ENCODE measurements at regions not wholly inside any gene's neighbourhood (a gene's known extent, or its start where the extent isn't known, plus 50 kb on each side); places are given as distances from the start of the nearest gene placed in this dataset.

DNA sequence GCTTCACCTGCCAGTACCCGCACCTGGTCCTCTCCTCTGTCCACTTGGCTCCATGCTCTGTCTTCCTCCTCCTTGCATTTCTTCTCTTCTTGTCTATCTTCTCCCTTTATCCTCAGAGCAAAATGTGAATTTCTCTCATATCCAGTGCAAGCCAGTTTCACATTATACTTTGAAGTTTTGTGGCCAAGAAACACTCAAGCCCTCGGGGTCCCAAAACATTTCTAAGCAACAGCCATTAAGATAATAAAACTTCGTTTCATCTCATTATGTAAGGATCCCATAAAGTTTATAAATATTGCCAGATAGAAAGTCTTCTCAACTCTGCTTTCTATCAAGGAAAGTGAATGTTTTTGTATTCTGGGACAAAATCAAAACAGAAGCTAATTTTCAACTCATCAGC lies 178.8 kb downstream of the SNX18 start:
- ATAC-seq (no peak), DNase-seq (no peak)
- TF ChIP-seq, protein P1, sequence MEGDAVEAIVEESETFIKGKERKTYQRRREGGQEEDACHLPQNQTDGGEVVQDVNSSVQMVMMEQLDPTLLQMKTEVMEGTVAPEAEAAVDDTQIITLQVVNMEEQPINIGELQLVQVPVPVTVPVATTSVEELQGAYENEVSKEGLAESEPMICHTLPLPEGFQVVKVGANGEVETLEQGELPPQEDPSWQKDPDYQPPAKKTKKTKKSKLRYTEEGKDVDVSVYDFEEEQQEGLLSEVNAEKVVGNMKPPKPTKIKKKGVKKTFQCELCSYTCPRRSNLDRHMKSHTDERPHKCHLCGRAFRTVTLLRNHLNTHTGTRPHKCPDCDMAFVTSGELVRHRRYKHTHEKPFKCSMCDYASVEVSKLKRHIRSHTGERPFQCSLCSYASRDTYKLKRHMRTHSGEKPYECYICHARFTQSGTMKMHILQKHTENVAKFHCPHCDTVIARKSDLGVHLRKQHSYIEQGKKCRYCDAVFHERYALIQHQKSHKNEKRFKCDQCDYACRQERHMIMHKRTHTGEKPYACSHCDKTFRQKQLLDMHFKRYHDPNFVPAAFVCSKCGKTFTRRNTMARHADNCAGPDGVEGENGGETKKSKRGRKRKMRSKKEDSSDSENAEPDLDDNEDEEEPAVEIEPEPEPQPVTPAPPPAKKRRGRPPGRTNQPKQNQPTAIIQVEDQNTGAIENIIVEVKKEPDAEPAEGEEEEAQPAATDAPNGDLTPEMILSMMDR (IDR thresholded peaks at IDR 0.05): no peak
- intact Hi-C loops (cut with micrococcal nuclease): no loop called here
- Histone ChIP-seq H3K27me3 (ENCODE audit: control insufficient read depth, insufficient read depth, low read length) (no peaks in the 10 kb centered on the region), H3K4me3 (ENCODE audit: low read length) (no peak overlapping the region), H3K27ac (ENCODE audit: low read length) (no peak overlapping the region), H3K4me1 (ENCODE audit: control insufficient read depth, insufficient read depth, low read length) (no peaks in the 10 kb centered on the region), H3K9me3 (ENCODE audit: control insufficient read depth, insufficient read depth, low read length) (no peaks in the 10 kb centered on the region), H3K36me3 (ENCODE audit: control insufficient read depth, insufficient read depth, low read length) (no peaks in the 10 kb centered on the region)
- 85% methylated on average over 2 of the region's 3 CpGs for WGBS (ENCODE audit: insufficient coverage)
- Mint-ChIP-seq H3K4me1 (peaks cover 2 to 19% of the 10 kb centered on the region in 2 donors), H3K4me3 (no peak overlapping the region), H3K9me3 (no peaks in the 10 kb centered on the region), H3K27me3 (ENCODE audit: low read depth in 2 of 2) (peaks cover 0 to 2% of the 10 kb centered on the region in 2 donors), H3K36me3 (no peaks in the 10 kb centered on the region), H3K27ac (no peak overlapping the region)

DNA sequence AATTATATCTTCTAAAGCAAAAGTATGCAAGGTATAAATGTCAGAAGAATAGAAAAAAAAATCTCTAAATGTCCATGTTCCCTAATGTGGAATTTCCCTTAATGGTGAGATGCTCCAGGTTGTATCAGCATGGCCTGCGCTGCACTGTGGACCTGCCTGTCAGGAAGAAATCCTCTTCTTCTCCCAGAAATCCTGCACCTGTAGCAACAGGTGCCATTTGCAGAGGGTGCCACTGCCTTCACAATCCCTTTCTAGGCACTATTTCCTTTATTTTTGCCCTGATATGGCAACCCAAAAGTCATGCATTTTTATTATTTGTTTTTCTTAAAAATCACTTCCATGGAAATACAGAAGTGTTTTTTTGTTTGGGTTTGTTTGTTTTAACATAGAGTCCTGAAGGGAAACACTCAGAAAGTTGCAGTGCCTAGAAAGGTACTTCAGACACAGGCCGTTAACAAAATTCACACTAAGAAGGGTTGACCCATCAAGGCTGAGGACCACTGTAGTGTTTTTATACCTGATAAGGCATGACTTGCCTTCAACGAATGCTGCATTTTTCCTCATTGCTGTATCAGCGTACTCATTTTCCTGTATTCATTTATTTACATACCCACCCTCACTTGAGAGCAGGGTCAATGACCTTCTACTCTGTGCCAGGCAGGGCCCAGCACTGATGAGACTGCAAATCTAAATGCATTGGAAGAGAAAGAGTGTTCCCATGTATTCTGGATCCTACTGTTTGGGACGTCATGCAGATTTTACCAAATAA lies 177.8 kb downstream of the SNX18 start:
- Histone ChIP-seq H3K4me1 (ENCODE audit: control insufficient read depth, insufficient read depth, low read length) (no peaks in the 10 kb centered on the region), H3K27ac (ENCODE audit: low read length) (no peak overlapping the region), H3K27me3 (ENCODE audit: control insufficient read depth, insufficient read depth, low read length) (no peaks in the 10 kb centered on the region), H3K9me3 (ENCODE audit: control insufficient read depth, insufficient read depth, low read length) (no peaks in the 10 kb centered on the region), H3K36me3 (ENCODE audit: control insufficient read depth, insufficient read depth, low read length) (no peaks in the 10 kb centered on the region), H3K4me3 (ENCODE audit: low read length) (no peak overlapping the region)
- WGBS (ENCODE audit: insufficient coverage): 88% methylated on average over 5 of the region's 5 CpGs
- TF ChIP-seq, protein P1 (IDR thresholded peaks at IDR 0.05): no peak
- H3K36me3 Mint-ChIP-seq: no peaks in the 10 kb centered on the region
- ATAC-seq (no peak), DNase-seq (no peak)
- no peak overlapping the region for H3K27ac Mint-ChIP-seq
- H3K9me3 Mint-ChIP-seq: no peaks in the 10 kb centered on the region
- intact Hi-C loops (cut with micrococcal nuclease): no loop called here
- H3K27me3 Mint-ChIP-seq (ENCODE audit: low read depth in 2 of 2): peaks cover 0 to 2% of the 10 kb centered on the region in 2 donors
- H3K4me1 Mint-ChIP-seq: peaks cover 12 to 29% of the 10 kb centered on the region in 2 donors
- H3K4me3 Mint-ChIP-seq: no peak overlapping the region

DNA sequence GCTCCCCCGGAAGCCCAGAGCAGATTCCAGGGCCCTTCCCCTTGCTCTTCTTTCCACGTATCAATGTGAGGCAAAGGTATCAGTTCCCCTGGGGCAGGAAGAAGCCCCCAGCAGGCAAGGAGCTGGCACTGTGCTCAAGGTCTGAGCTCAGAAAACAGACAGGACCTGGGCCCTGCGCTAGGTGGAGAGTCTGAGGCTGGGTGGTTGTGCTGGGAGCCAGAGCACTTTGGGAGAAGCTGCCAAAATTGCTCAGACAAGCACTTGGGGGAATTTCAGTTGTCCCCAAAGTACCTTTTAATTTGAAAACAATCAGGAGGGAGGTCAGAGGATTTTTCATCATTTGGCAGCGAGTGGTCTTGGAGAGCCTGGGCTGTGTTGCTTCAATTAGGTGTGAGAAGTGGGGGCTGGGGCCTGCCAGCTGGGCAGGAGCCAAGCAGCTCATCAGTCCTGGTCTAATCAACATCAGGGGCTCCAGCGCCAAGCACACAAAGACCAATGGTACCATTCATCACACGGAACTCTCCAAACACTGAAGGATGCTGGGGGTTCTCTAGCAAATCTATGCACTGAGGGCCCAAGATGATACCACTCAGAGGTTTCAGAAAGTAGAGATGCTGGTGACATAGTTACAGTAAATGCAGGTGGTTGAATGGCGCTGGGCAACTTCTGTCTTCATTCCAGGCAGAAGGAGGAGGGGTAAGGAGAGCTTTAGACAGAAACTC lies 176.5 kb downstream of the SNX18 start:
- Mint-ChIP-seq H3K4me1 (peaks cover 24 to 42% of the 10 kb centered on the region in 2 donors), H3K36me3 (peaks cover 4% of the 10 kb centered on the region), H3K27me3 (ENCODE audit: low read depth in 2 of 2) (peaks cover 0 to 2% of the 10 kb centered on the region in 2 donors), H3K4me3 (no peak overlapping the region), H3K27ac (no peak overlapping the region), H3K9me3 (no peaks in the 10 kb centered on the region)
- Histone ChIP-seq H3K4me3 (ENCODE audit: low read length) (no peak overlapping the region), H3K36me3 (ENCODE audit: control insufficient read depth, insufficient read depth, low read length) (no peaks in the 10 kb centered on the region), H3K4me1 (ENCODE audit: control insufficient read depth, insufficient read depth, low read length) (no peaks in the 10 kb centered on the region), H3K27me3 (ENCODE audit: control insufficient read depth, insufficient read depth, low read length) (no peaks in the 10 kb centered on the region), H3K9me3 (ENCODE audit: control insufficient read depth, insufficient read depth, low read length) (no peaks in the 10 kb centered on the region), H3K27ac (ENCODE audit: low read length) (no peak overlapping the region)
- DNase-seq (no peak), ATAC-seq (no peak)
- TF ChIP-seq, protein P1 (IDR thresholded peaks at IDR 0.05): no peak
- intact Hi-C loops (cut with micrococcal nuclease): no loop called here
- WGBS (ENCODE audit: insufficient coverage): 95% methylated on average over 7 of the region's 7 CpGs
